ENCODE measurements at regions not wholly inside any gene's neighbourhood (a gene's known extent, or its start where the extent isn't known, plus 50 kb on each side); places are given as distances from the start of the nearest gene placed in this dataset.

DNA sequence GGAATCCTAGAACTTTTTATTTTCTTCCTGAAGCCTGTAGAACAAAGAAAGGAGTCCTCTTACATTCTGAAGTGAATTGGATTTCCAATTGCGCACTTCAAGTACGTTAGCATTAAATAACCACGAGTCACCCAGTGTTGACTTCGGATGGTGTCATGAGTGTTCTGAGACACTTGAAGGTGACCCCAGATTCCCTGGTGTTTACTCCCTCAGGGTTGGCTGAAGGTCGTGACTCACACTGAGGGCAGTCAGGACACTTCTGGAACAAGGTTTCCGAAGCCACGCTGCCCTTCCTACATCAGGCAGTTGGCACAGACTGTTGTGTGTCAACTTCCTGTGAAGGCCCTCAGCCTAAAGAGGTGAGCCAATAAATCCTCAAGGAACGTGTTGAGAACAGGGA is 186.6 kb upstream of the CELF2 start:
- Mint-ChIP-seq H3K4me3 (ENCODE audit: unreplicated experiment) (no peak overlapping the region), H3K9me3 (ENCODE audit: unreplicated experiment) (peaks cover 6% of the 10 kb centered on the region), H3K27me3 (ENCODE audit: low read depth, unreplicated experiment) (no peaks in the 10 kb centered on the region), H3K36me3 (ENCODE audit: low read depth, unreplicated experiment) (no peaks in the 10 kb centered on the region), H3K4me1 (ENCODE audit: low read depth, unreplicated experiment) (peaks cover 9% of the 10 kb centered on the region), H3K27ac (ENCODE audit: unreplicated experiment) (peak overlapping the region; percentile 93)
- Histone ChIP-seq H3K4me2 (ENCODE audit: low read length) (peak overlapping the region; percentile 60), H2AFZ (ENCODE audit: low read depth, low read length) (peak overlapping the region; percentile 43), H4K20me1 (ENCODE audit: insufficient read depth, low read length) (no peaks in the 10 kb centered on the region), H3K4me1 (ENCODE audit: insufficient read depth, low read length) (peaks cover 19% of the 10 kb centered on the region), H3K79me2 (ENCODE audit: insufficient read depth, low read length) (no peaks in the 10 kb centered on the region), H3K4me3 (ENCODE audit: insufficient read depth, low read depth, low read length) (no peak overlapping the region), H3K27me3 (ENCODE audit: insufficient read depth, low read length) (no peaks in the 10 kb centered on the region), H3K36me3 (ENCODE audit: insufficient read depth, low read length) (no peaks in the 10 kb centered on the region), H3K9ac (ENCODE audit: low read length) (peak overlapping the region; percentile 77), H3K27ac (ENCODE audit: low read depth, low read length) (peak overlapping the region; percentile 97), H3K9me3 (ENCODE audit: insufficient read depth, low read depth, low read length) (no peaks in the 10 kb centered on the region)
- FAIRE-seq (peak; percentile 95), DNase-seq (ENCODE audit: low read depth) (peak; percentile 86)
- TF ChIP-seq EZH2 (IDR thresholded peaks at IDR 0.05; ENCODE audit: insufficient read depth, low read length): no peak
- TF ChIP-seq, protein P1, sequence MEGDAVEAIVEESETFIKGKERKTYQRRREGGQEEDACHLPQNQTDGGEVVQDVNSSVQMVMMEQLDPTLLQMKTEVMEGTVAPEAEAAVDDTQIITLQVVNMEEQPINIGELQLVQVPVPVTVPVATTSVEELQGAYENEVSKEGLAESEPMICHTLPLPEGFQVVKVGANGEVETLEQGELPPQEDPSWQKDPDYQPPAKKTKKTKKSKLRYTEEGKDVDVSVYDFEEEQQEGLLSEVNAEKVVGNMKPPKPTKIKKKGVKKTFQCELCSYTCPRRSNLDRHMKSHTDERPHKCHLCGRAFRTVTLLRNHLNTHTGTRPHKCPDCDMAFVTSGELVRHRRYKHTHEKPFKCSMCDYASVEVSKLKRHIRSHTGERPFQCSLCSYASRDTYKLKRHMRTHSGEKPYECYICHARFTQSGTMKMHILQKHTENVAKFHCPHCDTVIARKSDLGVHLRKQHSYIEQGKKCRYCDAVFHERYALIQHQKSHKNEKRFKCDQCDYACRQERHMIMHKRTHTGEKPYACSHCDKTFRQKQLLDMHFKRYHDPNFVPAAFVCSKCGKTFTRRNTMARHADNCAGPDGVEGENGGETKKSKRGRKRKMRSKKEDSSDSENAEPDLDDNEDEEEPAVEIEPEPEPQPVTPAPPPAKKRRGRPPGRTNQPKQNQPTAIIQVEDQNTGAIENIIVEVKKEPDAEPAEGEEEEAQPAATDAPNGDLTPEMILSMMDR (IDR thresholded peaks at IDR 0.05; ENCODE audit: insufficient read depth, low read depth, low read length): no peak

DNA sequence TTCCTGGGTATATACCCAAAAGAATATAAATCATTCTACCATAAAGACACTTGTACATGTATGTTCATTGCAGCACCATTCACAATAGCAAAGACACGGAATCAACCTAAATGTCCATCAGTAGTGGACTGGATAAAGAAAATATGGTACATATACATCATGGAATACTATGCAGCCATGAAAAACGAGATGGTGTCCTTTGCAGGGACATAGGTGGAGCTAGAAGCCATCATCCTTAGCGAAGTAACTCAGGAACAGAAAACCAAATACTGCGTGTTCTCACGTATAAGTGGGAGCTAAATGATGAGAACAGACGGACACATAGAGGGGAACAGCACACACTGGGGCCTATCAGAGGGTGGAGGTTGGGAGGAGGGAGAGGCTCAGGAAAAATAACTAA is 183.7 kb upstream of the CELF2 start:
- Histone ChIP-seq H3K9me3 (ENCODE audit: insufficient read depth, low read depth, low read length) (no peaks in the 10 kb centered on the region), H3K79me2 (ENCODE audit: insufficient read depth, low read length) (no peaks in the 10 kb centered on the region), H3K27ac (ENCODE audit: low read depth, low read length) (no peak overlapping the region), H3K4me2 (ENCODE audit: low read length) (no peak overlapping the region), H4K20me1 (ENCODE audit: insufficient read depth, low read length) (no peaks in the 10 kb centered on the region), H3K4me1 (ENCODE audit: insufficient read depth, low read length) (peaks cover 11% of the 10 kb centered on the region), H3K9ac (ENCODE audit: low read length) (no peak overlapping the region), H2AFZ (ENCODE audit: low read depth, low read length) (no peak overlapping the region), H3K27me3 (ENCODE audit: insufficient read depth, low read length) (no peaks in the 10 kb centered on the region), H3K4me3 (ENCODE audit: insufficient read depth, low read depth, low read length) (no peak overlapping the region), H3K36me3 (ENCODE audit: insufficient read depth, low read length) (no peaks in the 10 kb centered on the region)
- peaks cover 5% of the 10 kb centered on the region for H3K4me1 Mint-ChIP-seq (ENCODE audit: low read depth, unreplicated experiment)
- peaks cover 11% of the 10 kb centered on the region for H3K9me3 Mint-ChIP-seq (ENCODE audit: unreplicated experiment)
- H3K4me3 Mint-ChIP-seq (ENCODE audit: unreplicated experiment): no peak overlapping the region
- H3K27ac Mint-ChIP-seq (ENCODE audit: unreplicated experiment): no peak overlapping the region
- TF ChIP-seq, protein P1 (IDR thresholded peaks at IDR 0.05; ENCODE audit: insufficient read depth, low read depth, low read length): no peak
- TF ChIP-seq EZH2 (IDR thresholded peaks at IDR 0.05; ENCODE audit: insufficient read depth, low read length): no peak
- H3K36me3 Mint-ChIP-seq (ENCODE audit: low read depth, unreplicated experiment): no peaks in the 10 kb centered on the region
- FAIRE-seq (no peak), DNase-seq (ENCODE audit: low read depth) (no peak)
- no peaks in the 10 kb centered on the region for H3K27me3 Mint-ChIP-seq (ENCODE audit: low read depth, unreplicated experiment)

DNA sequence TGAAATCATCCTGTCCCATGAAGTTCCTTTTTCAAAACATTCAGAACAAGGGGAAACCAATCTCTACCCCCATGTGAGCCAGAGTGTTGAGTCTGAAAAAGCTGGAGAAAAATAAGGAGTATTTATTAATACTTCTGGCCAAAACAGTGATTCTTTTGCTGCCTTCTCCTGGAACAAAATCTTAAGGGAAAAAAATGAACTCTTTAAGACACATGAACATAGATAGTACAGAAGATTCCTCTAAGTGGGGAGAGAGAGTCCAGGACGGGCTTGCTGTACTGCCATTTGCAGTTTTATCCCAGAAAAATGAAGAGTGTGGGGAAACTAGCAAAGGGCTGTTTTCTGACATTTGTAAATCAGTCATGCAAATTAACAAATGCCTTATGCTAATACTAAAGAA is 173.4 kb upstream of the CELF2 start:
- H3K79me2 ChIP-seq (ENCODE audit: insufficient read depth, low read length): no peaks in the 10 kb centered on the region
- H2AFZ ChIP-seq (ENCODE audit: low read depth, low read length): no peak overlapping the region
- no peak for DNase-seq (ENCODE audit: low read depth)
- H3K27me3 Mint-ChIP-seq (ENCODE audit: low read depth, unreplicated experiment): no peaks in the 10 kb centered on the region
- no peaks in the 10 kb centered on the region for H3K9me3 Mint-ChIP-seq (ENCODE audit: unreplicated experiment)
- H3K27ac ChIP-seq (ENCODE audit: low read depth, low read length): no peak overlapping the region
- H3K36me3 ChIP-seq (ENCODE audit: insufficient read depth, low read length): no peaks in the 10 kb centered on the region
- H3K9me3 ChIP-seq (ENCODE audit: insufficient read depth, low read depth, low read length): no peaks in the 10 kb centered on the region
- no peak overlapping the region for H3K4me3 ChIP-seq (ENCODE audit: insufficient read depth, low read depth, low read length)
- TF ChIP-seq, protein P1 (IDR thresholded peaks at IDR 0.05; ENCODE audit: insufficient read depth, low read depth, low read length): no peak
- TF ChIP-seq EZH2 (IDR thresholded peaks at IDR 0.05; ENCODE audit: insufficient read depth, low read length): no peak
- H3K4me2 ChIP-seq (ENCODE audit: low read length): no peak overlapping the region
- H3K4me1 ChIP-seq (ENCODE audit: insufficient read depth, low read length): no peaks in the 10 kb centered on the region
- H4K20me1 ChIP-seq (ENCODE audit: insufficient read depth, low read length): no peaks in the 10 kb centered on the region
- H3K4me3 Mint-ChIP-seq (ENCODE audit: unreplicated experiment): no peak overlapping the region
- no peak overlapping the region for H3K9ac ChIP-seq (ENCODE audit: low read length)
- no peaks in the 10 kb centered on the region for H3K27me3 ChIP-seq (ENCODE audit: insufficient read depth, low read length)
- no peak overlapping the region for H3K27ac Mint-ChIP-seq (ENCODE audit: unreplicated experiment)
- no peaks in the 10 kb centered on the region for H3K36me3 Mint-ChIP-seq (ENCODE audit: low read depth, unreplicated experiment)
- FAIRE-seq: no peak
- peaks cover 4% of the 10 kb centered on the region for H3K4me1 Mint-ChIP-seq (ENCODE audit: low read depth, unreplicated experiment)
